ENCODE measurements at regions not wholly inside any gene's neighbourhood (a gene's known extent, or its start where the extent isn't known, plus 50 kb on each side); places are given as distances from the start of the nearest gene placed in this dataset.
"Not testable (repeated sequence)": the region's sequence is repeated elsewhere in the genome, so short reads cannot be mapped to it uniquely, and the experiment has no call there.

DNA sequence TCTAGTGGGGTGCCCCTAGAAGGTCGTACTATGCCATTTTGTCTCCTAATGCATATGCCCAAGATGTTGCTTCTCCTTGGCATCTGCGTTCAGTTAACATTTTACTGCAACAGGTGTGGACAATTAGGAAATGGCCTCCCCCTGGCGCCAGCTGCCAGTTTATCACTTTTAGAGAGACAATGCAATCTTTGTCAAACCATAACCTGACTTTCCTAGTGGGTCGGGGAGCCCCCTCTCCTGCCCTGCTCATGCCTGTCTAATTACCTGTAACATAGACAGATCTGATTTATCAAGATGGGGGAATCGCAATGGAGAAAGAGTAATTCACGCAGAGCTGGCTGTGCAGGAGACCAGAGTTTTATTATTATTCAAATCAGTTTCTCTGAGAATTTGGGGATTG lies 353.7 kb upstream of the SGO1 start:
- DNase-seq = no peak

DNA sequence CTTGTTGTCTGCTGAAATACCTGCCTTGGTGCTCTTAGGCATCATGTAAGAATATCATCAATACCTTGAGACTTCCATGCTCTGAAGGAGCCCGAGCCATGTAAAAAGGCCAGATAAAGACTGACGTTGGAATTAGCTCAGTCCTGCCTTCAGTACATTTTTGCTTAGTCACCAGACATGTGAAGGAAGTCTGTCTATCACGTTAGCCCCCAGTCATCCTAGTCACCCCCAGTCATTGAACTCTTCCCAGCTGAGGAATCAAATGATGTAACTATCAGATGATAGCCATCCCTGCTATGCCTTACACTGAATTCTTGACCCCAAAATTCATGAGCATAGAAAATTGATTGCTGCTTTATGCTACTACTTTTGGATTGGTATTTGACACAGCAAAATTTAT lies 351.2 kb upstream of the SGO1 start:
- no peak for DNase-seq

DNA sequence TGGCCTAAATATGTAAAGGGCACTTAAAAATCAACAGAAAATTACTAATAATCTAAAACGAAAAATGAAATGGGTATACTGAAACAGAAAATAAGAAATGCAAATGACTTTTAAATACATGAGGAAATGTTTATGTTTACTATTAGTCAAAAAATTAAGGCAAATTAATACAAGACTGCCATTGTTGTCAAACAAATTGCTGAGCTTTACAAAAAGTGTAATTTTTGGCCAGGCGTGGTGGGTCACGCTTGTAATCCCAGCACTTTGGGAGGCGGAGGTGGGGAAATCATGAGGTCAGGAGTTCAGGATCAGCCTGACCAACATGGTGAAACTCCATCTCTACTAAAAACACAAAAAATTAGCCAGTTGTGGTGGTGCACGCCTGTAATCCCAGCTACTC lies 343.9 kb upstream of the SGO1 start:
- DNase-seq = no peak

- DNase-seq = no peak
Observed at GRCh38 chr3:20528180-20528770, 342.3 kb upstream of the SGO1 start.

DNA sequence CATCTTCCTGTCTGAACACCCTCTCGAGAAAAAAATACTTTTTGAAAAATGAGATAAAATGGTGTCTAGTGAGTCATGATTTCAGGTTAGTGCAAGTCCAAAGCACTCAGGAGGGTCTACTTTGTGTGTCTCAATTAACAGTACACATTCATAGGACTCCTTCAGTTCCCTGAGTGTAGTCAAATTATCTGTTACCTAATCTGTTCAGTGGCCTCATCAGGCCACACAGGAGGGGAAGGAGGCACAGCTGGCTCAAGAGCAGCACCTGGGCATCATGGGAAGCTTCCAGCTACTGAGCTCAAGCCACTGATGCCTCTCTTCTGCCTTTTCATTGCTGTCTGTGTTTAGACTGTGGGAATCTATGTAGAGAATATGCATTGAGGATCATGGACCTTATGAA lies 341.4 kb upstream of the SGO1 start:
- no peak for DNase-seq

DNA sequence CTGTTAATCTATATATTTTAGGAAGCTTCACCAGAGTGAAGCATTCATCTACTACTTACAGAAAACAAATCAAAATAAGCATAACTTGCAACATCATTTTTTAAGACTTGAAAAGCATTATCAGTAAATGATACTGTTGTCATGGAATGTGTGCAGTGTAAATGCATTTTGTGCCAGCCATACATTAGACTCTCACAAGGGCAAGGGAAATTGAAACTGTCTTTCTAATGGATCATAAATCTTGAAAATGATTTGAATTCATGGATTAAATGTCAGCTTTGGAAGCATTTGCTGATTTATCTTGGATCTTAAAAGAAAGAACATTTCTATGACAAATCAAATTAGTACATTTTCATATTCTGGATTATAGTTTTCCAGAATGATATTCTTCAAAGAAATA lies 338.3 kb upstream of the SGO1 start:
- DNase-seq = no peak

GRCh38 chr3:20523293-20523692 lies 337.3 kb upstream of the SGO1 start:
- no peak for DNase-seq

- DNase-seq = not testable (repeated sequence)
Observed at GRCh38 chr3:20517316-20517715, 331.3 kb upstream of the SGO1 start.

- no peak for DNase-seq
Observed at GRCh38 chr3:20516311-20516710, 330.3 kb upstream of the SGO1 start.

DNA sequence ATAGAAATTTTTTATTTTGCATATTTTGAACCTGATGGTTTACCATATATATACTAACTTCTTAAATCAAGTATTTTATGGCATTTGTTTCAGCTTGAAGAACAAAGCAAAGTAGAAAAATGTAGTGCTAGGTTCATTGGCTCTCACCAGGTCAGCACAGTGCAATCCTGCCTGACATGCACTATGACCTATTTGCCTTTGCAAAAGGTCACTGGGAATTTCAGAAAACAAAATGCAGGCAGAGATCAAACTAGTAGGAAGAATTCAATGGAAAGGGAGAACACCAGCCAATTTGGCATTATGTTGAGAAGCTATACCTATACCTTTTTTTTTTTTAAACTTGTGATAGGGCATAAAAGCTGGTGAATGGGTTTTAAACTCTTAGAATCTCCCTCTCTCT lies 329.8 kb upstream of the SGO1 start:
- DNase-seq = no peak

GRCh38 chr3:20511863-20512505 lies 326.0 kb upstream of the SGO1 start:
- DNase-seq = no peak

- no peak for DNase-seq
Observed at GRCh38 chr3:20510396-20510795, 324.4 kb upstream of the SGO1 start.

DNA sequence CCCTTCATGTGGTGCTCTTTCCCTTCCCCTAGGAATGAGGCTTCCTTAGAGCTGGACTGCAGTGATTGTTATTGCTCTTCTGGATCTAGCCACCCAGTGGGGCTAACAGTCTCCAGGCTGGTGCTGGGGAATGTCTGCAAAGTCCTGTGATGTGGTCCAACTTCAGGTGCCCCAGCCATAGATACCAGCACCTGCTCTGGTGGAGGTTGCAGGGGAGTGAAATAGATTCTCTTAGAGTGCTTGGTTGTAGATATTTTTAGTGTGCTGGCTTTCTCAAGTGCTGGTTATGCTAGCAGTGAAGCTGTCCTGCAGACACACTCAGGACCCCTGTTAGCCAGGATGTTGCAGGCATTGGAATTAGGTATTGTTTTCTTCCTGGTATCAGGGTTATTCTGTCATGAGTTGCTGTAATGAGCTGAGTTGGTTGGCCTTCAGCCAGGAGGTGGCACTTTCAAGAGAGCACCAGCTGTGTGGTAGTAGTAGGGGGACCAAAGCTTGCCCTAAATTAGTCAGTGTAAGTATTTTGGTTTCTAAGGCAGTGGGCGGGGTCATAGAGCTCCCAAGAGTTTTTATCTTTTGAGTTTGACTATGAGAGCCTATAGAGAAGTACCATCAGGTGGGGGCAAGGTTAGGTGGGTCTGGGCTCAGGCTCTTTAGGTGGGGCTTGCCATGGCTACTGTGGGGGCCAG lies 317.5 kb upstream of the SGO1 start:
- no peak for DNase-seq

DNA sequence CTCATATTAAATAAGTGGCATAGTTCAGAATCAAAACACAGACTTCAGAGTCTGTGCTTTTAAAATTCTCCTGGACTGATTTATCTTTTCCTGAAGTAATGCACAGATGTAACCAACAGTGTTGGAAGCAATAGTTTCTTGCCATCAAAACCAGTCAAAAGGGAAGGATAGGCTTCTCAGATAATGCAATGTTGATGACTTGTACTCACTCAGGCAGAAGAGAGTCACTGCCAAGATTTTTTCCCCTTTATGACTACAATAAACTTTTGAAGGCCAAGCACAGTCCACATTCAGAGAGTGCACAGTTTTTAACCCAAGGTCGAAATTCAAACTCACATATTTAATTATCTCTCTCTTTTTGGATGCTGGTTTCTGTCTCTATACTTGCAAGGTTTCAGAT lies 305.0 kb upstream of the SGO1 start:
- DNase-seq = no peak

DNA sequence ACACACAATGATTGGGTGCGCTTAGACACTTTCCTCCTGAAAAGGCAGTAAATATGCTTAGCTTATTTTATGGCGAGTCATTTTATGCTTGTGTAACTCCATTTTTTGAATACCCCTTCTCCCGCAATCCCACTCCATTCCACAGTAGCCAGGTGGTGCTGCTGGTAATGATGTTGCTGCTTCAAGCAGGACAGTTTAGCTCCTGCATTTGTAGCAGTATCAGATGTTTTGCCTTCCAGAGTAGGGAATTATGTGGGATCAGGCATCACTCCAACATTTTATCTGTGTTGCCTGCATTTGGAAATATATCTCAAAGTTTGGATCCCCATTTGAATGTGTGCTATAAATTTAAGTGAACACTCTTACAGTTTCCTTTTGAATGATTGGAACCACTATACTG lies 302.1 kb upstream of the SGO1 start:
- DNase-seq = no peak

GRCh38 chr3:20484126-20484525 lies 298.1 kb upstream of the SGO1 start:
- DNase-seq = no peak

- DNase-seq = no peak
Observed at GRCh38 chr3:20482350-20482749, 296.3 kb upstream of the SGO1 start.

DNA sequence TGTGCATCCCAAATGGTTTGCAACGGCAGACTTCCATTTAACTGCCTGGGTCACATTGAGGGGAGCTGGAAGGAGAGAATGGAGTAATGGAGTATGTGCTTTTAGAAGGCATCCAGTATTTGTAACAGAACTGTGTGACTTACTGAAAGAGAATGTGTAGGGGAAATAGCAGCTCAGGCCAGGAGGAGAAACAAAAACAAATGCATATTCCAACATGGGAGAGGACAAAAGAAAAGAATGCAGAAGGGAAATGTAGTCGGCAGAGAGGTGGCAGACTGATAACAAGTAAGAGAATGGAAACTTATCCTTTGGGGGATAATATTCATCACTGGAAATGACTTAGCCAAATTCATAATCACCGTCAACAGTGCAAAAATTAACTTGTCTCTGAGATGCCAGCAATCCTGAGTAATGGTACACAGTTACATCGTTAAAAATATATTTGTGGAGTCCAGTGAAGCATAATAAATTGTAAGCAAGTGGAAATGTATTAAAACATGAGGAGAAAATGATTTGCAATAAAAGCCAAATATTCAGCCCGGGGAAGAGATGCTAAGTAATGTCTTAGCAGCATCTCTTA lies 294.9 kb upstream of the SGO1 start:
- no peak for DNase-seq

GRCh38 chr3:20478436-20478835 lies 292.4 kb upstream of the SGO1 start:
- DNase-seq = no peak

GRCh38 chr3:20464237-20464636 lies 278.2 kb upstream of the SGO1 start:
- not testable (repeated sequence) for DNase-seq

- no peak for DNase-seq
Observed at GRCh38 chr3:20462723-20463122, 276.7 kb upstream of the SGO1 start.

- DNase-seq = no peak
Observed at GRCh38 chr3:20462226-20462625, 276.2 kb upstream of the SGO1 start.

- no peak for DNase-seq
Observed at GRCh38 chr3:20458994-20459716, 273.1 kb upstream of the SGO1 start.

- no peak for DNase-seq
Observed at GRCh38 chr3:20456511-20456910, 270.5 kb upstream of the SGO1 start.

Data from stimulated activated CD4-positive, alpha-beta T cell treated with anti-CD3 and anti-CD28 coated beads, Interleukin-4, amount 100 ng/mL, for 24 hours (primary cell).